ENCODE measurements at regions not wholly inside any gene's neighbourhood (a gene's known extent, or its start where the extent isn't known, plus 50 kb on each side); places are given as distances from the start of the nearest gene placed in this dataset.
"Not testable (repeated sequence)": the region's sequence is repeated elsewhere in the genome, so short reads cannot be mapped to it uniquely, and the experiment has no call there.

DNA sequence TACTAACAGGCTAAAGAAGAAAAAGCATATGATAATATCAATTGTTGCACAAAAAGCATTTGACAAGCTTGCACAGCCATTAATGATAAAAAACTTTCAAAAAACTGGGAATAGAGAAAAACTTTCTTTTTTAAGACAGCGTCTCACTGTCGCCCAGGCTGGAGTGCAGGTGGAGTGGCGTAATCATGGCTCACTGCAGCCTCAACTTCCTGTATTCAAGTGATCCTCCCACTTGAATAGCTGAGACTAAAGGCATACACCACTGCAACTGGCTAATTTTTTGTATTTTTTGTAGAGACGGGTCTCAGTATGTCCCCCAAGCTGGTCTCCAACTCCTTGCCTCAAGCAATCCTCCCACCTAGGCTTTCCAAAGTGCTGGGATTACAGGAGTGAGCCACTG, 382.8 kb downstream of the TSHZ3 start:
- H3K36me3 ChIP-seq, result no peaks in the 10 kb centered on the region
- TF ChIP-seq CTCF (IDR thresholded peaks at IDR 0.05; ENCODE audit: borderline replicate concordance), result no peak
- no peaks in the 10 kb centered on the region for H3K27me3 ChIP-seq (ENCODE audit: low read depth)
- DNase-seq, result no peak
- intact Hi-C loops (cut with micrococcal nuclease), result no loop called here
- H3K4me1 ChIP-seq, result no peaks in the 10 kb centered on the region
- H3K27ac ChIP-seq (replicated peaks), result no peak overlapping the region
- H3K9me3 ChIP-seq (replicated peaks), result peaks cover 5% of the 10 kb centered on the region
- no peak overlapping the region for H3K4me3 ChIP-seq

DNA sequence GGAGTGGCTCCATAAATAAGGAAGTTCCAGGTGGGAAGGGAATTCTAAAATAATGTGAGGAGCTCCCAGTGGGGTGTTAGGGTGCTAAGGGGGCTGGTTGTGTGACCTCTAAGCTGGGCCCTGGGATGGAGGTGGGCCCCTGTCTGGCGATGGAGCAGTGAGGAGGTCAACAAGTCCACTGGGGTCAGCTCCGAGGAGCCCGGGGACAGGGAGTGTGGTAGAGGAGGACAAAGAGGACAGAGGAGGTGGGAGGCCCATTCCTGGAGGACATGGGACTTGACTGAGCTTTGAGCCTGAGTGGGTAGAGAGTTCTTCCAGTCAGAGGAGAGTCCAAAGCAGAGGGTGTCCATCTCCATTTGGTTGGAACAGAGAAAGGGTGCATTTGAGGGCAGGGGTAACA, 390.2 kb downstream of the TSHZ3 start:
- Histone ChIP-seq H3K36me3 (no peaks in the 10 kb centered on the region), H3K4me1 (no peaks in the 10 kb centered on the region), H3K27me3 (ENCODE audit: low read depth) (peaks cover 45% of the 10 kb centered on the region), H3K4me3 (no peak overlapping the region), H3K27ac (replicated peaks) (no peak overlapping the region), H3K9me3 (replicated peaks) (peaks cover 5% of the 10 kb centered on the region)
- intact Hi-C loops (cut with micrococcal nuclease), result no loop called here
- DNase-seq, result no peak
- no peak for TF ChIP-seq CTCF (IDR thresholded peaks at IDR 0.05; ENCODE audit: borderline replicate concordance)

DNA sequence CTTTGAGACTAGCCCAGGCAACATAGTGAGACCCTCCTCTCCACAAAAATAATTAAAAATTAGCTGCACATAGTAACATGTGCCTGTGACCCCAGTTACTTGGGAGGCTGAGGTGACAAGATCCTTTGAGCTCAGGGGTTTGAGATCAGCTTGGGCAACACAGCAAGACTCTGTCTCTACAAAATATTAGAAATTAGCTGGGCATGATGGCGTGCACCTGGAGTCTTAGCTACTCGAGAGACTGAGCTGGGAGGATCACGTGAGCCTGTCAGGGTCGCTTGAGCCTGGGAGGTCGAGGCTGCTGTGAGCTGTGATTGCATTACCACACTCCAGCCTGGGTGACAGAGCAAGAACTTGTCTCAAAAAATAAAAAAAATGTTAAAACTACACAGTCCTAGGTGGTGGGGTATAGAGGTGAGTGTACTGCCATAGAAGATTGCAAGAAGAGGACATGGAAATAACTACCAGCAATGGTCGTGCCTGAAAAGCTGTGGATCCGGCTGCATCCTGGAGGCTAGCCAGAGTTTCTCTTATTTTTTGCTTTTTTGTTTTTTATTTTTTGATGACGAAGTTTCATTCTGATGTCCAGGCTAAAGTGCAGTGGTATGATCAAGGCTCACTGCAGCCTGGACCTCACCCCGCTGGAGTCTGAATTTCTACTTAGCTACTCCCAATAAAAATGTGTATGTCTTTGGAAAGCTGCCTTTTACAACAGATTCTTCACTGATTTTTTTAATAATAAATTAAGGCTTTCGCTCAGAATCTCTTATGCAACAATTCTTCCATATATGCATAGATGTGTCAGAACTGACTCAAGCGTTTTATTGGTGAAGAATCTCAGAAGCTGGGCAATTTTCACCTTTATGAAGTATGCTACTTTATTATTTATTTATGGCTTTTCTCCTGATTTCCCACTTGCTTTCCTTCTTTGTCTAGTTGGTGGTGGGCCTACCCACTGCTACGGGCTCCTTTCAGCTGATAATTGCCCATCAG, 393.8 kb downstream of the TSHZ3 start:
- Histone ChIP-seq H3K4me1 (no peaks in the 10 kb centered on the region), H3K27ac (replicated peaks) (no peak overlapping the region), H3K27me3 (ENCODE audit: low read depth) (peaks cover 45% of the 10 kb centered on the region), H3K36me3 (no peaks in the 10 kb centered on the region), H3K9me3 (replicated peaks) (no peaks in the 10 kb centered on the region), H3K4me3 (no peak overlapping the region)
- DNase-seq, result no peak
- intact Hi-C loops (cut with micrococcal nuclease), result no loop called here
- TF ChIP-seq CTCF (IDR thresholded peaks at IDR 0.05; ENCODE audit: borderline replicate concordance), result no peak

GRCh38 chr19:30944276-30944932, 404.8 kb downstream of the TSHZ3 start:
- intact Hi-C loops (cut with micrococcal nuclease); H3K4me3 ChIP-seq; H3K27ac ChIP-seq (replicated peaks); DNase-seq; H3K9me3 ChIP-seq (replicated peaks); H3K36me3 ChIP-seq; H3K4me1 ChIP-seq: not testable (repeated sequence)
- H3K27me3 ChIP-seq (ENCODE audit: low read depth), result peaks cover 41% of the 10 kb centered on the region

- no peaks in the 10 kb centered on the region for H3K4me1 ChIP-seq
- no peak for TF ChIP-seq CTCF (IDR thresholded peaks at IDR 0.05; ENCODE audit: borderline replicate concordance)
- no peak overlapping the region for H3K27ac ChIP-seq (replicated peaks)
- no peak for DNase-seq
- H3K9me3 ChIP-seq (replicated peaks), result no peaks in the 10 kb centered on the region
- H3K36me3 ChIP-seq, result no peaks in the 10 kb centered on the region
- intact Hi-C loops (cut with micrococcal nuclease), result no loop called here
- peaks cover 45% of the 10 kb centered on the region for H3K27me3 ChIP-seq (ENCODE audit: low read depth)
- no peak overlapping the region for H3K4me3 ChIP-seq
Measured at GRCh38 chr19:30943101-30943843, 406.0 kb downstream of the TSHZ3 start.

All from left ventricle myocardium inferior (tissue), 1 donor.